Activated T-cell treated with anti-CD3 and anti-CD28 coated beads, Interleukin-2, amount 50 U/mL, for 4 hours (primary cell): ENCODE measurements at regions not wholly inside any gene's neighbourhood (a gene's known extent, or its start where the extent isn't known, plus 50 kb on each side); places are given as distances from the start of the nearest gene placed in this dataset.
A peak's percentile ranks its signal among the peaks of the same experiment; 100 is the strongest.

Experiments
- ATAC-seq, 2 donors: fragments of 200-7000 bp; cut with Tn5 transposase; one replicate each; pipeline ENCODE4 v1.10.0; 2021
- DNase-seq: peaks from one replicate; pipeline ENCODE4 v3.0.0-alpha.2; 2020
- H3K27me3 Mint-ChIP-seq: one replicate; pipeline ENCODE4 v1.8.0; 2021; ENCODE audit warnings: low read depth, mixed read lengths
- H3K36me3 Mint-ChIP-seq: one replicate; pipeline ENCODE4 v1.8.0; 2022; ENCODE audit warnings: mixed read lengths; ENCODE audit not compliant: insufficient read depth
- H3K4me1 Mint-ChIP-seq: one replicate; pipeline ENCODE4 v1.8.0; 2021; ENCODE audit warnings: low read depth, mixed read lengths
- H3K4me3 Mint-ChIP-seq: one replicate; pipeline ENCODE4 v1.8.0; 2021; ENCODE audit warnings: mild to moderate bottlenecking, moderate library complexity, mixed read lengths
- H3K9me3 Mint-ChIP-seq: one replicate; pipeline ENCODE4 v1.8.0; 2021; ENCODE audit warnings: mixed read lengths

- no peaks in the 10 kb centered on the region for H3K36me3 Mint-ChIP-seq
- ATAC-seq (no peak), DNase-seq (no peak)
- no peaks in the 10 kb centered on the region for H3K4me1 Mint-ChIP-seq
- H3K27me3 Mint-ChIP-seq, result peaks cover 5% of the 10 kb centered on the region
- H3K9me3 Mint-ChIP-seq, result no peaks in the 10 kb centered on the region
- no peak overlapping the region for H3K4me3 Mint-ChIP-seq
These were observed 309.8 kb downstream of the TMEM121 start for GRCh38 chr14:105836160-105836559.

- Mint-ChIP-seq H3K9me3 (no peaks in the 10 kb centered on the region), H3K4me1 (no peaks in the 10 kb centered on the region), H3K36me3 (no peaks in the 10 kb centered on the region), H3K27me3 (peaks cover 3% of the 10 kb centered on the region), H3K4me3 (no peak overlapping the region)
- DNase-seq (no peak), ATAC-seq (no peak)
These were observed 310.3 kb downstream of the TMEM121 start for GRCh38 chr14:105836730-105837129.

- H3K9me3 Mint-ChIP-seq, result no peaks in the 10 kb centered on the region
- no peaks in the 10 kb centered on the region for H3K4me1 Mint-ChIP-seq
- no peak for DNase-seq
- H3K4me3 Mint-ChIP-seq, result no peak overlapping the region
- H3K36me3 Mint-ChIP-seq, result no peaks in the 10 kb centered on the region
- H3K27me3 Mint-ChIP-seq, result peaks cover 3% of the 10 kb centered on the region
- ATAC-seq, result no peak
These were observed 311.1 kb downstream of the TMEM121 start for GRCh38 chr14:105837349-105838063.

- H3K27me3 Mint-ChIP-seq, result peaks cover 3% of the 10 kb centered on the region
- ATAC-seq, result no peak
- no peak for DNase-seq
- H3K4me3 Mint-ChIP-seq, result no peak overlapping the region
- H3K9me3 Mint-ChIP-seq, result no peaks in the 10 kb centered on the region
- H3K4me1 Mint-ChIP-seq, result no peaks in the 10 kb centered on the region
- H3K36me3 Mint-ChIP-seq, result no peaks in the 10 kb centered on the region
These were observed 311.7 kb downstream of the TMEM121 start for GRCh38 chr14:105838107-105838506.

GRCh38 chr14:105838591-105839424, 312.4 kb downstream of the TMEM121 start:
- DNase-seq, result no peak
- no peaks in the 10 kb centered on the region for H3K4me1 Mint-ChIP-seq
- no peaks in the 10 kb centered on the region for H3K27me3 Mint-ChIP-seq
- ATAC-seq, result no peak
- H3K9me3 Mint-ChIP-seq, result no peaks in the 10 kb centered on the region
- H3K4me3 Mint-ChIP-seq, result no peak overlapping the region
- no peaks in the 10 kb centered on the region for H3K36me3 Mint-ChIP-seq

- H3K4me3 Mint-ChIP-seq, result no peak overlapping the region
- H3K9me3 Mint-ChIP-seq, result no peaks in the 10 kb centered on the region
- H3K27me3 Mint-ChIP-seq, result peaks cover 3% of the 10 kb centered on the region
- no peaks in the 10 kb centered on the region for H3K4me1 Mint-ChIP-seq
- ATAC-seq, result no peak
- DNase-seq, result no peak
- no peaks in the 10 kb centered on the region for H3K36me3 Mint-ChIP-seq
These were observed 313.3 kb downstream of the TMEM121 start for GRCh38 chr14:105839425-105840265.

GRCh38 chr14:105840266-105841021, 314.1 kb downstream of the TMEM121 start:
- no peak overlapping the region for H3K4me3 Mint-ChIP-seq
- DNase-seq, result no peak
- ATAC-seq, result no peak
- H3K4me1 Mint-ChIP-seq, result no peaks in the 10 kb centered on the region
- peaks cover 5% of the 10 kb centered on the region for H3K27me3 Mint-ChIP-seq
- H3K36me3 Mint-ChIP-seq, result no peaks in the 10 kb centered on the region
- no peaks in the 10 kb centered on the region for H3K9me3 Mint-ChIP-seq

- Mint-ChIP-seq H3K36me3 (no peaks in the 10 kb centered on the region), H3K27me3 (peaks cover 5% of the 10 kb centered on the region), H3K4me1 (no peaks in the 10 kb centered on the region), H3K9me3 (no peaks in the 10 kb centered on the region), H3K4me3 (no peak overlapping the region)
- DNase-seq, result no peak
- ATAC-seq, result no peak
These were observed 314.9 kb downstream of the TMEM121 start for GRCh38 chr14:105841022-105842009.

- DNase-seq, result no peak
- ATAC-seq, result no peak
- Mint-ChIP-seq H3K36me3 (no peaks in the 10 kb centered on the region), H3K4me3 (no peak overlapping the region), H3K4me1 (no peaks in the 10 kb centered on the region), H3K27me3 (peaks cover 5% of the 10 kb centered on the region), H3K9me3 (no peaks in the 10 kb centered on the region)
These were observed 315.7 kb downstream of the TMEM121 start for GRCh38 chr14:105842105-105842504.

- Mint-ChIP-seq H3K36me3 (no peaks in the 10 kb centered on the region), H3K27me3 (peaks cover 5% of the 10 kb centered on the region), H3K4me1 (no peaks in the 10 kb centered on the region), H3K4me3 (no peak overlapping the region), H3K9me3 (no peaks in the 10 kb centered on the region)
- no peak for DNase-seq
- ATAC-seq, result no peak
These were observed 317.2 kb downstream of the TMEM121 start for GRCh38 chr14:105843444-105844046.

- H3K27me3 Mint-ChIP-seq, result peaks cover 5% of the 10 kb centered on the region
- H3K36me3 Mint-ChIP-seq, result no peaks in the 10 kb centered on the region
- ATAC-seq (no peak), DNase-seq (no peak)
- H3K9me3 Mint-ChIP-seq, result no peaks in the 10 kb centered on the region
- no peaks in the 10 kb centered on the region for H3K4me1 Mint-ChIP-seq
- H3K4me3 Mint-ChIP-seq, result no peak overlapping the region
These were observed 317.8 kb downstream of the TMEM121 start for GRCh38 chr14:105844047-105844630.

GRCh38 chr14:105844810-105845724, 318.7 kb downstream of the TMEM121 start:
- ATAC-seq, result no peak
- Mint-ChIP-seq H3K36me3 (no peaks in the 10 kb centered on the region), H3K27me3 (peaks cover 5% of the 10 kb centered on the region)

More at GRCh38 chr14:105844810-105845724, 318.7 kb downstream of the TMEM121 start:
- Mint-ChIP-seq H3K4me3 (no peak overlapping the region), H3K4me1 (no peaks in the 10 kb centered on the region), H3K9me3 (no peaks in the 10 kb centered on the region)
- peak; percentile 4 for DNase-seq
